Central memory CD8-positive, alpha-beta T cell (primary cell): ENCODE measurements at regions not wholly inside any gene's neighbourhood (a gene's known extent, or its start where the extent isn't known, plus 50 kb on each side); places are given as distances from the start of the nearest gene placed in this dataset.

Experiments
- ATAC-seq: fragments of 150-1000 bp; cut with Tn5 transposase; replicated peaks from 2 replicates; pipeline ENCODE4 v1.10.0; 2022; ENCODE audit warnings: mild to moderate bottlenecking, moderate FRiP score, moderate number of reproducible peaks; ENCODE audit not compliant: poor library complexity, severe bottlenecking; ENCODE audit errors: extremely low read depth
- DNase-seq, 2 donors: peaks; one replicate each; pipeline ENCODE4 v3.0.0; 2021; ENCODE audit warnings: low spot score in 2 of 2
- H3K27ac Mint-ChIP-seq: one replicate; pipeline ENCODE4 v1.8.0; 2022; ENCODE audit warnings: low read depth, mild to moderate bottlenecking, moderate library complexity, mixed read lengths
- H3K27me3 Mint-ChIP-seq: one replicate; pipeline ENCODE4 v1.8.0; 2022; ENCODE audit warnings: mixed read lengths
- H3K36me3 Mint-ChIP-seq: one replicate; pipeline ENCODE4 v1.8.0; 2022; ENCODE audit warnings: mild to moderate bottlenecking, moderate library complexity, mixed read lengths; ENCODE audit not compliant: insufficient read depth
- H3K4me1 Mint-ChIP-seq: one replicate; pipeline ENCODE4 v1.8.0; 2022; ENCODE audit warnings: mixed read lengths
- H3K4me3 Mint-ChIP-seq: one replicate; pipeline ENCODE4 v1.8.0; 2022; ENCODE audit warnings: mild to moderate bottlenecking, moderate library complexity, mixed read lengths
- H3K9me3 Mint-ChIP-seq: one replicate; pipeline ENCODE4 v1.8.0; 2022; ENCODE audit warnings: mixed read lengths

GRCh38 chr3:56980798-56981390 lies 79.6 kb upstream of the SPATA12 start:
- no peak overlapping the region for H3K4me3 Mint-ChIP-seq
- H3K27me3 Mint-ChIP-seq, result no peaks in the 10 kb centered on the region
- no peaks in the 10 kb centered on the region for H3K9me3 Mint-ChIP-seq
- H3K4me1 Mint-ChIP-seq, result peaks cover 3% of the 10 kb centered on the region
- peaks cover 5% of the 10 kb centered on the region for H3K36me3 Mint-ChIP-seq
- ATAC-seq (no peak), DNase-seq (no peak)
- no peak overlapping the region for H3K27ac Mint-ChIP-seq

- no peaks in the 10 kb centered on the region for H3K9me3 Mint-ChIP-seq
- H3K36me3 Mint-ChIP-seq, result peaks cover 3% of the 10 kb centered on the region
- DNase-seq (no peak), ATAC-seq (no peak)
- H3K4me1 Mint-ChIP-seq, result no peaks in the 10 kb centered on the region
- H3K27me3 Mint-ChIP-seq, result no peaks in the 10 kb centered on the region
- H3K4me3 Mint-ChIP-seq, result no peak overlapping the region
- no peak overlapping the region for H3K27ac Mint-ChIP-seq
Measured at GRCh38 chr3:56980243-56980642, 80.2 kb upstream of the SPATA12 start.

GRCh38 chr3:56979791-56980190 lies 80.7 kb upstream of the SPATA12 start:
- H3K27ac Mint-ChIP-seq, result no peak overlapping the region
- no peak overlapping the region for H3K4me3 Mint-ChIP-seq
- no peaks in the 10 kb centered on the region for H3K27me3 Mint-ChIP-seq
- DNase-seq, result no peak
- H3K4me1 Mint-ChIP-seq, result no peaks in the 10 kb centered on the region
- peaks cover 3% of the 10 kb centered on the region for H3K36me3 Mint-ChIP-seq
- H3K9me3 Mint-ChIP-seq, result no peaks in the 10 kb centered on the region
- ATAC-seq, result no peak

- Mint-ChIP-seq H3K4me3 (no peak overlapping the region), H3K27me3 (no peaks in the 10 kb centered on the region), H3K4me1 (no peaks in the 10 kb centered on the region), H3K36me3 (peaks cover 3% of the 10 kb centered on the region), H3K27ac (no peak overlapping the region), H3K9me3 (no peaks in the 10 kb centered on the region)
- ATAC-seq (no peak), DNase-seq (no peak)
Measured at GRCh38 chr3:56977561-56977889, 82.9 kb upstream of the SPATA12 start.

- H3K4me3 Mint-ChIP-seq, result no peak overlapping the region
- ATAC-seq, result no peak
- no peaks in the 10 kb centered on the region for H3K9me3 Mint-ChIP-seq
Measured at GRCh38 chr3:56976651-56977560, 83.6 kb upstream of the SPATA12 start.

DNA sequence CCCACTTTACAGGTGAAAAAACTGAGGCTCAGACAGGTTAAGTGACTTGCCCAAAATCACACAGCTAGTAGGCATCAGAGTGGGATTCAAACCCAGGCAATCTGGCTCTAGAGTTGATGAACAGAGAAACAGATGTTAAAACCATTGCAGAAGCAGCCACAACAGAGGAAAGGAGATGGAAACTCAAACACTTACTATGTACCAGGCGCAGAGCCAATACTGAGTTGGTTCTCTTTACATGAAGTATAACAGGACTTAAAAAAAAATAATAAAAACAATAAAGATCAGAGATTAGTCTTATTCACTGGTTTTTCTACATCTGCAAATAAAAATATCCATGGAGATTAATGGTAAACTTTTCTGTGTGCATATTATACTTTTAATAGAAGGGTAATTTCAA lies 84.9 kb upstream of the SPATA12 start:
- peaks cover 3% of the 10 kb centered on the region for H3K36me3 Mint-ChIP-seq
- H3K4me3 Mint-ChIP-seq, result no peak overlapping the region
- no peaks in the 10 kb centered on the region for H3K9me3 Mint-ChIP-seq
- no peaks in the 10 kb centered on the region for H3K4me1 Mint-ChIP-seq
- H3K27me3 Mint-ChIP-seq, result no peaks in the 10 kb centered on the region
- no peak overlapping the region for H3K27ac Mint-ChIP-seq
- ATAC-seq (no peak), DNase-seq (no peak)

More at GRCh38 chr3:56976651-56977560, 83.6 kb upstream of the SPATA12 start:
- no peaks in the 10 kb centered on the region for H3K4me1 Mint-ChIP-seq
- H3K27me3 Mint-ChIP-seq, result no peaks in the 10 kb centered on the region
- DNase-seq, result no peak
- H3K36me3 Mint-ChIP-seq, result peaks cover 3% of the 10 kb centered on the region
- no peak overlapping the region for H3K27ac Mint-ChIP-seq

DNA sequence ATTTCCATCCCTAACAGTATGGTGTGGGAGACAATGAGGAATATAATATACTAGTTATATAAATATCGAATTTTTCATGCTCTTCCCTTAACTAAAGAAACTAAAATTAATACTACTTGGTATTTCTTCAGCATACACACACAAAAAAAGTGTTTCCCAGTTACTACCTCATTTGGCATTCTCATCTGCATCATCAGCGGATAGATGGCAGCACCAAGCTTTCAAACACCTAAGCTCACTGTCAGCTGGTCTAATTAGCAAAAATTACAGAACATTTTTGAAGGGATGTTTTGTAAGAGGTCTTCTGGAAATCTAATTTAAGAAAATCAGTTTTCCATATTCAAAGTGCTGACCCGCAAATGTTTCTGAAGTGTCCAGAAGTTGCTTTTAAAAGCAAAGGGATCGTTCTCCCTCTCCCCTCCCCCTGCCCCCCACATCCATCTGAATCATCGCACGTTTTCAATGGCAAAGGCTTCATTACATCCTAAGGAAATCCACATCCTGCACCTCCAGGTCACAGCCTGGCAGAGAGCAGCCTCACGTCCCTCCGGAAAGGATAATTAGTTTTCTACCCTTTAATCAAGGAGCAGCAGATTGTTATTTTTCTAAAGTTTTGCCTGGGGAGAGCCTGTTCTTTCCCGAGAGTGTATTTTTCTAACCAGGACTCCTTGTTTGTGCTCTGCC lies 86.1 kb upstream of the SPATA12 start:
- ATAC-seq, result no peak
- Mint-ChIP-seq H3K9me3 (no peaks in the 10 kb centered on the region), H3K27me3 (no peaks in the 10 kb centered on the region), H3K27ac (no peak overlapping the region), H3K4me3 (no peak overlapping the region), H3K36me3 (peaks cover 2% of the 10 kb centered on the region), H3K4me1 (no peaks in the 10 kb centered on the region)
- DNase-seq, result no peak

DNA sequence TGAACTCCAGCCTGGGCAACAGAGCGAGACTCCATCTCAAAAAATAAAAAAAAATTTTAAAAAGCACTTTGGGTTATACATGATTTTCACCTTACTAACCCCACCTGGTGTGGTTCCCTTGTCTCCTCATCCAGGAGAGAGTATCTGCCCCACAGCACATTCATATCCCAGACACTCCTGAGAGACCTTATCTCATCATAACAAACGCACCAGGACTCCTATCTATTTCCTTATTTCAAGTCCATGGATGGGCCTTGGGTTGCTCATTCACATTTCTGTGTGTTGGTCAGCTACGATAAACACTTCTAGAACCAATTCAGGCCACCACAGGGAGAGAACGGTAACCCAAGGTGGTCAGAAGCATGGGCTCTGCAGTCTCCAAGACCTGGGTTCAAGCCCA lies 88.6 kb upstream of the SPATA12 start:
- Mint-ChIP-seq H3K4me1 (no peaks in the 10 kb centered on the region), H3K36me3 (peaks cover 2% of the 10 kb centered on the region), H3K4me3 (no peak overlapping the region), H3K27me3 (no peaks in the 10 kb centered on the region), H3K27ac (no peak overlapping the region), H3K9me3 (no peaks in the 10 kb centered on the region)
- DNase-seq (no peak), ATAC-seq (no peak)

DNA sequence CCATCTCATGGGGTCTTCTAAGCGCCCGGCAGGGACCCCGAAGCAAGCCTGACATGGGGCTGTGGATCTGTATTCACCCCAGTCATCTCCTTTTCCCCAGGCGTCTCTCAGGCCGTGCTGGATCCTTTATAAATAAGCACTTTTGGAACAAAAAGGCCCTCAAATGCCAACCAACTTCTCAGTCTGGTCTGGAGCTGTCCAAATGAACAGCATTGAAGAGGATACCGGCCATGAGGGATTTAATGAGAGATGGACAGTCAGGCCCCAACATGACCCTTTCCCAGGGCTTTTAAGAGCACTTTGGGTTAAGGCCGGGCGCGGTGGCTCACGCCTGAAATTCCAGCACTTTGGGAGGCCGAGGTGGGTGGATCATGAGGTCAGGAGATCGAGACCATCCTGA lies 89.2 kb upstream of the SPATA12 start:
- ATAC-seq (no peak), DNase-seq (no peak)
- Mint-ChIP-seq H3K9me3 (no peaks in the 10 kb centered on the region), H3K4me1 (no peaks in the 10 kb centered on the region), H3K36me3 (peaks cover 2% of the 10 kb centered on the region), H3K27ac (no peak overlapping the region), H3K4me3 (no peak overlapping the region), H3K27me3 (no peaks in the 10 kb centered on the region)

DNA sequence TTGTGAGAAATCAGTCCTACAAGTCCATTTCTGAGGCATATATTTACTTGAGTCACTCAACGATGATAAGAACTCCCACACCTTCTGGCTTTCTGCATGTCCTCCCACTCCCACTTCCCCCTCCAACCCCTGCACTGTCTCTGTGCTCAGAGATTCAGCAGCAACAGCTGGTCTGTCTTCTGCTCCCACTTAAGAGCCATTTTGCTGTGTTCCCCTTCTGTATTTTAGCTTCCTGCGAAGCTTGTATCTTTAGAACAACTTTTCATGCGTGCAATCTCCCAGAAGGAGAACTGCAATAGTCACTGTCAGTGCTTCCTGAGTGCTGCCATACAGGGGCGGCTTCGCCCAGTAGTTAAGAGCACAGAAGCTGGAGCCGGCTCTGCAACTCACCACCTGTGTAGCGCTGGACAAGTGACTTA lies 90.0 kb upstream of the SPATA12 start:
- Mint-ChIP-seq H3K27me3 (no peaks in the 10 kb centered on the region), H3K27ac (no peak overlapping the region), H3K4me3 (no peak overlapping the region), H3K36me3 (no peaks in the 10 kb centered on the region), H3K9me3 (no peaks in the 10 kb centered on the region), H3K4me1 (no peaks in the 10 kb centered on the region)
- DNase-seq (no peak), ATAC-seq (no peak)

DNA sequence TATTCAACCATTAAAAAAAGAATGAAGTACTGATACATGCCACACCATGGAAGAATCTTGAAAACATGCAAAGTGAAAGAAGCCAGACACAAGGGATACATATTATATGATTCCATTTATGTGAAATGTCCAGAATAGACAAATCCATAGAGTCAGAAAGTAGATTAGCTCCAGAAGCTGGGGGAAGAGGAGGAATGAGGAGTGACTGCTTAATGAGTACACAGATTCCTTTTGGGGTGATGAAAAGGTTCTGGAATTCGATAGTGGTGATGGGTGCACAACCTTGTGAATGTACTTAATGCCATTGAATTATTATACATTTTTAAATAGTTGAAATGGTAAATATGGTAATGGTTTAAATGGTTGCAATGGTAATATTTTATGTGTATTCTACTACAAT lies 90.6 kb upstream of the SPATA12 start:
- no peaks in the 10 kb centered on the region for H3K4me1 Mint-ChIP-seq
- ATAC-seq (no peak), DNase-seq (no peak)
- H3K27me3 Mint-ChIP-seq, result no peaks in the 10 kb centered on the region
- no peak overlapping the region for H3K27ac Mint-ChIP-seq
- H3K4me3 Mint-ChIP-seq, result no peak overlapping the region
- H3K9me3 Mint-ChIP-seq, result no peaks in the 10 kb centered on the region
- H3K36me3 Mint-ChIP-seq, result no peaks in the 10 kb centered on the region

GRCh38 chr3:56966509-56966908 lies 94.0 kb upstream of the SPATA12 start:
- no peaks in the 10 kb centered on the region for H3K4me1 Mint-ChIP-seq
- no peaks in the 10 kb centered on the region for H3K36me3 Mint-ChIP-seq
- ATAC-seq, result no peak

GRCh38 chr3:56966104-56966503 lies 94.4 kb upstream of the SPATA12 start:
- ATAC-seq (no peak), DNase-seq (no peak)
- no peak overlapping the region for H3K4me3 Mint-ChIP-seq
- H3K4me1 Mint-ChIP-seq, result no peaks in the 10 kb centered on the region
- no peak overlapping the region for H3K27ac Mint-ChIP-seq
- no peaks in the 10 kb centered on the region for H3K9me3 Mint-ChIP-seq
- H3K27me3 Mint-ChIP-seq, result no peaks in the 10 kb centered on the region
- H3K36me3 Mint-ChIP-seq, result no peaks in the 10 kb centered on the region

More at GRCh38 chr3:56966509-56966908, 94.0 kb upstream of the SPATA12 start:
- no peak overlapping the region for H3K4me3 Mint-ChIP-seq
- H3K27me3 Mint-ChIP-seq, result no peaks in the 10 kb centered on the region
- no peak for DNase-seq
- no peaks in the 10 kb centered on the region for H3K9me3 Mint-ChIP-seq
- no peak overlapping the region for H3K27ac Mint-ChIP-seq
